ENCODE measurements at regions not wholly inside any gene's neighbourhood (a gene's known extent, or its start where the extent isn't known, plus 50 kb on each side); places are given as distances from the start of the nearest gene placed in this dataset.
A peak's percentile ranks its signal among the peaks of the same experiment; 100 is the strongest.

GRCh38 chr13:20344836-20345490, 112.8 kb upstream of the GJB6 start:
- ATAC-seq (ENCODE audit: low FRiP score) (no peak), DNase-seq (ENCODE audit: low spot score) (no peak)
- no peak for TF ChIP-seq CTCF (IDR thresholded peaks at IDR 0.05)

- DNase-seq (ENCODE audit: low spot score) (no peak), ATAC-seq (ENCODE audit: low FRiP score) (no peak)
- no peak for TF ChIP-seq CTCF (IDR thresholded peaks at IDR 0.05)
These were observed 110.2 kb upstream of the GJB6 start for GRCh38 chr13:20342311-20342710.

GRCh38 chr13:20340759-20341171, 108.6 kb upstream of the GJB6 start:
- TF ChIP-seq CTCF (IDR thresholded peaks at IDR 0.05) = no peak
- peak; percentile 53 for ATAC-seq (ENCODE audit: low FRiP score)
- DNase-seq (ENCODE audit: low spot score) = no peak

GRCh38 chr13:20340136-20340758, 108.1 kb upstream of the GJB6 start:
- ATAC-seq (ENCODE audit: low FRiP score) (no peak), DNase-seq (ENCODE audit: low spot score) (no peak)
- no peak for TF ChIP-seq CTCF (IDR thresholded peaks at IDR 0.05)

- no peak for DNase-seq (ENCODE audit: low spot score)
- no peak for TF ChIP-seq CTCF (IDR thresholded peaks at IDR 0.05)
- no peak for ATAC-seq (ENCODE audit: low FRiP score)
These were observed 105.9 kb upstream of the GJB6 start for GRCh38 chr13:20337884-20338551.

- DNase-seq (ENCODE audit: low spot score) = no peak
- no peak for TF ChIP-seq CTCF (IDR thresholded peaks at IDR 0.05)
- no peak for ATAC-seq (ENCODE audit: low FRiP score)
These were observed 104.6 kb upstream of the GJB6 start for GRCh38 chr13:20336761-20337160.

Measured in omental fat pad (tissue), 3 donors.